Neural cell (in vitro differentiated cells): ENCODE measurements at regions not wholly inside any gene's neighbourhood (a gene's known extent, or its start where the extent isn't known, plus 50 kb on each side); places are given as distances from the start of the nearest gene placed in this dataset.

Source experiments
- H2AFZ ChIP-seq: fragments of 200-600, 300-800 bp; sonication (generic), shearing (Covaris generic); 2 replicates; pipeline ENCODE4 v1.6.0; 2014; ENCODE audit warnings: low read depth, mild to moderate bottlenecking, antibody characterized with exemption, low read length, moderate library complexity
- H3F3A ChIP-seq: fragments of 200-600 bp; shearing (Covaris generic); 2 replicates; pipeline ENCODE4 v1.6.1; 2016; ENCODE audit warnings: mild to moderate bottlenecking, moderate library complexity, mixed read lengths, antibody characterized with exemption, low read length; ENCODE audit not compliant: insufficient read depth, poor library complexity, severe bottlenecking
- H3K27ac ChIP-seq: fragments of 200-600, 300-800 bp; sonication (generic), shearing (Covaris generic); 2 replicates; pipeline ENCODE4 v1.5.1; 2014; ENCODE audit warnings: mild to moderate bottlenecking, low read length, moderate library complexity
- H3K27me3 ChIP-seq: fragments of 300-800, 200-600 bp; sonication (generic), shearing (Covaris generic); 2 replicates; pipeline ENCODE4 v1.6.0; 2014; ENCODE audit warnings: mild to moderate bottlenecking, low read depth, low read length, moderate library complexity; ENCODE audit not compliant: insufficient read depth
- H3K36me3 ChIP-seq: fragments of 300-800, 200-600 bp; sonication (generic), shearing (Covaris generic); 2 replicates; pipeline ENCODE4 v1.5.1; 2014; ENCODE audit warnings: mild to moderate bottlenecking, antibody characterized with exemption, low read length, moderate library complexity; ENCODE audit not compliant: insufficient read depth
- H3K4me2 ChIP-seq: fragments of 300-800, 200-600 bp; sonication (generic), shearing (Covaris generic); 2 replicates; pipeline ENCODE4 v1.6.0; 2014; ENCODE audit warnings: mild to moderate bottlenecking, low read length
- H3K4me3 ChIP-seq: fragments of 300-800, 200-600 bp; sonication (generic), shearing (Covaris generic); 2 replicates; pipeline ENCODE4 v1.5.1; 2014; ENCODE audit warnings: mild to moderate bottlenecking, low read length, moderate library complexity
- H3K79me2 ChIP-seq: fragments of 200-600 bp; shearing (Covaris generic); replicated peaks from 2 replicates; pipeline ENCODE4 v1.6.0; 2014; ENCODE audit warnings: mild to moderate bottlenecking, low read length, moderate library complexity; ENCODE audit not compliant: insufficient read depth
- H3K9ac ChIP-seq: fragments of 300-800, 200-600 bp; sonication (generic), shearing (Covaris generic); 2 replicates; pipeline ENCODE4 v1.6.1; 2016; ENCODE audit warnings: mild to moderate bottlenecking, low read length, mixed read lengths
- H3K9me2 ChIP-seq: fragments of 200-600 bp; shearing (Covaris generic); 2 replicates; pipeline ENCODE4 v1.6.1; 2016; ENCODE audit warnings: mild to moderate bottlenecking, low read length, mixed read lengths; ENCODE audit not compliant: insufficient read depth
- H3K9me3 ChIP-seq: fragments of 200-600, 300-800 bp; sonication (generic), shearing (Covaris generic); 2 replicates; pipeline ENCODE4 v1.6.1; 2016; ENCODE audit warnings: mild to moderate bottlenecking, mixed run types, low read length, moderate library complexity, mixed read lengths
- H4K20me1 ChIP-seq: fragments of 200-600 bp; shearing (Covaris generic); 2 replicates; pipeline ENCODE4 v1.6.1; 2016; ENCODE audit warnings: mild to moderate bottlenecking, mixed run types; ENCODE audit not compliant: insufficient read depth
- CTCF ChIP-seq: fragments of 450-650 bp; IDR thresholded peaks from 2 replicates; pipeline ENCODE4 v1.5.1; 2014; ENCODE audit warnings: antibody characterized with exemption, mild to moderate bottlenecking, moderate library complexity; ENCODE audit not compliant: poor library complexity, severe bottlenecking
- EP300 ChIP-seq: fragments of 450-650 bp; conservative IDR thresholded peaks from 2 replicates; pipeline ENCODE4 v1.6.1; 2014; ENCODE audit warnings: antibody characterized with exemption, mild to moderate bottlenecking, moderate library complexity; ENCODE audit not compliant: poor library complexity, severe bottlenecking
- EZH2 ChIP-seq: fragments of 200-600, 300-800 bp; shearing (Covaris generic), sonication (generic); IDR thresholded peaks from 2 replicates; pipeline ENCODE4 v1.6.1; 2014; ENCODE audit warnings: antibody characterized with exemption, low read length, borderline replicate concordance, mild to moderate bottlenecking; ENCODE audit not compliant: insufficient read depth, poor library complexity, severe bottlenecking
- MXI1 ChIP-seq: fragments of 450-650 bp; conservative IDR thresholded peaks from 2 replicates; pipeline ENCODE4 v1.6.1; 2014; ENCODE audit warnings: antibody characterized with exemption, mild to moderate bottlenecking; ENCODE audit not compliant: poor library complexity, severe bottlenecking
- POLR2AphosphoS5 ChIP-seq: IDR thresholded peaks from 2 replicates; pipeline ENCODE4 v1.6.1; 2012
- RAD21 ChIP-seq: fragments of 450-650 bp; conservative IDR thresholded peaks from 2 replicates; pipeline ENCODE4 v1.6.1; 2014; ENCODE audit warnings: antibody characterized with exemption, mild to moderate bottlenecking, moderate library complexity
- REST ChIP-seq: IDR thresholded peaks from 2 replicates; pipeline ENCODE4 v1.6.1; 2012; ENCODE audit warnings: borderline replicate concordance
- SMC3 ChIP-seq: fragments of 450-650 bp; conservative IDR thresholded peaks from 2 replicates; pipeline ENCODE4 v1.6.1; 2014; ENCODE audit warnings: antibody characterized with exemption, mild to moderate bottlenecking, moderate library complexity; ENCODE audit not compliant: poor library complexity
- TAF1 ChIP-seq: IDR thresholded peaks from 2 replicates; pipeline ENCODE4 v1.6.1; 2012; ENCODE audit warnings: low read depth

DNA sequence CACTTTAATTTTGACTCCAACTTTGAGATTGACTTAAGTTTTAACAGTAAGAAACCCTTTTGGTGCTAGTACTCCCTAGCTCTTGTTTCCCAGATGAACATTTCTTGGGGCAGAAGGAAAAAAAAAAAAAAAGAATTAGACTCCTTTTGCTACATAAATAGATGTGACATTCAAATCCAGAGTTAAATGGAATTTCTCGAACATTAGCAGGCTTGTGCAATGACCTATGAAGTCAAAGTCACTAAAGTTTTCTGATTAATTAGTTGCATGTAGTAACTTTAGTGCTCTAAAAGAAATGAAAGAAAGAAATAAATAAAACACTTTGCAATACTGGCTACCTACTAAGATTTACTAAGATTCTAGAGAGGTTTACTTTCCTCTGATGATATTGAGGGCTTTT lies 106.8 kb downstream of the TMEM174 start:
- Histone ChIP-seq H3K4me3 (no peak overlapping the region), H3K79me2 (no peaks in the 10 kb centered on the region), H3K4me2 (no peak overlapping the region), H3K27ac (no peak overlapping the region), H3K9me3 (no peaks in the 10 kb centered on the region), H3K36me3 (no peaks in the 10 kb centered on the region), H3F3A (no peaks in the 10 kb centered on the region), H3K9me2 (no peaks in the 10 kb centered on the region), H4K20me1 (no peaks in the 10 kb centered on the region), H3K9ac (no peak overlapping the region), H2AFZ (no peak overlapping the region), H3K27me3 (peaks cover 9% of the 10 kb centered on the region)
- TF ChIP-seq SMC3: no peak
- no peak for TF ChIP-seq MXI1
- TF ChIP-seq CTCF: no peak
- TF ChIP-seq REST: no peak
- TF ChIP-seq RAD21: no peak
- no peak for TF ChIP-seq EP300
- TF ChIP-seq TAF1: no peak
- TF ChIP-seq EZH2: no peak
- no peak for TF ChIP-seq POLR2AphosphoS5

DNA sequence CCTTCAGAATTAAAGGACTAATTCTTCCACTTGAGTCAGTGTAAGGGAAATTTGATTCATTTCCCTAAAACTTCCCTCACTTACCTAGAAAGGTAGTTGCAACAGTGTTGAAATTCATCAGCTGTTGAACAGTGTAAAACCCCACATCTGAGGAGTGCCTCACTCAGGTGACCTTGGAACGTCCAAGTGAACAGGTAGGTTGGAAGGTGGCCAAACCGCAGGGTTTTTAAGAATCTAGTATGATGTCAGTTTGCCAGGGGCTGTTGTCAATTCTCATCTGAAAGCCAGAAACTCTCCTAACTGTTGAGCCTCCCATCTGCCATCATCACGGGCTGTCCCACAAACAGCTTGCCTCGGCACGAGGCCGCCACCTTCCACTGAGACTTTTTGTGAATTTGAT lies 105.7 kb downstream of the TMEM174 start:
- no peak for TF ChIP-seq TAF1
- TF ChIP-seq POLR2AphosphoS5: no peak
- no peak for TF ChIP-seq CTCF
- TF ChIP-seq RAD21: no peak
- TF ChIP-seq MXI1: no peak
- Histone ChIP-seq H3F3A (no peaks in the 10 kb centered on the region), H3K27ac (no peak overlapping the region), H2AFZ (no peak overlapping the region), H3K4me3 (no peak overlapping the region), H3K9me2 (no peaks in the 10 kb centered on the region), H3K79me2 (no peaks in the 10 kb centered on the region), H4K20me1 (no peaks in the 10 kb centered on the region), H3K9ac (no peak overlapping the region), H3K9me3 (no peaks in the 10 kb centered on the region), H3K27me3 (peaks cover 9% of the 10 kb centered on the region), H3K36me3 (no peaks in the 10 kb centered on the region), H3K4me2 (no peak overlapping the region)
